ENCODE measurements at regions not wholly inside any gene's neighbourhood (a gene's known extent, or its start where the extent isn't known, plus 50 kb on each side); places are given as distances from the start of the nearest gene placed in this dataset.

- no peak for TF ChIP-seq CTCF (IDR thresholded peaks at IDR 0.05)
Observed at GRCh38 chr13:47553329-47553977, 447.6 kb downstream of the SUCLA2 start.

- TF ChIP-seq CTCF (IDR thresholded peaks at IDR 0.05) = no peak
Observed at GRCh38 chr13:47549219-47549752, 451.8 kb downstream of the SUCLA2 start.

- no peak for TF ChIP-seq CTCF (IDR thresholded peaks at IDR 0.05)
Observed at GRCh38 chr13:47548294-47548840, 452.7 kb downstream of the SUCLA2 start.

GRCh38 chr13:47546391-47547225 lies 454.5 kb downstream of the SUCLA2 start:
- TF ChIP-seq CTCF (IDR thresholded peaks at IDR 0.05) = no peak

- no peak for TF ChIP-seq CTCF (IDR thresholded peaks at IDR 0.05)
Observed at GRCh38 chr13:47545201-47546024, 455.7 kb downstream of the SUCLA2 start.

GRCh38 chr13:47539317-47539716 lies 461.8 kb downstream of the SUCLA2 start:
- no peak for TF ChIP-seq CTCF (IDR thresholded peaks at IDR 0.05)

GRCh38 chr13:47523771-47524170 lies 477.3 kb downstream of the SUCLA2 start:
- no peak for TF ChIP-seq CTCF (IDR thresholded peaks at IDR 0.05)
